GM13977 (cell line): ENCODE measurements at regions not wholly inside any gene's neighbourhood (a gene's known extent, or its start where the extent isn't known, plus 50 kb on each side); places are given as distances from the start of the nearest gene placed in this dataset.

Experiments used
- DNase-seq: peaks from one replicate; pipeline ENCODE4 v3.0.0; 2012; ENCODE audit warnings: low spot score
- CTCF ChIP-seq: IDR thresholded peaks from 2 replicates; pipeline ENCODE4 v1.5.1; 2012; ENCODE audit warnings: mild to moderate bottlenecking, control low read depth; ENCODE audit not compliant: insufficient read depth; ENCODE audit errors: extremely low read depth, missing control alignments
- in situ Hi-C: fragments of 300-500 bp; cut with MboI; formaldehyde crosslinking; loops from one replicate; pipeline ENCODE4 v1.12.0; 2022; ENCODE audit warnings: low sequenced_read_pairs, low pct_unique_long_range_greater_than_20kb, mixed read lengths, inconsistent platforms; ENCODE audit not compliant: unreplicated experiment

GRCh38 chr22:48880749-48881148, 946.9 kb downstream of the BRD1 start:
- no peak for DNase-seq
- in situ Hi-C loops: no loop called here
- TF ChIP-seq CTCF: no peak

GRCh38 chr22:48876951-48877350, 950.7 kb downstream of the BRD1 start:
- DNase-seq: no peak
- TF ChIP-seq CTCF: no peak
- in situ Hi-C loops: no loop called here

GRCh38 chr22:48874956-48875355, 952.7 kb downstream of the BRD1 start:
- no peak for TF ChIP-seq CTCF

GRCh38 chr22:48873191-48873520, 954.5 kb downstream of the BRD1 start:
- no peak for TF ChIP-seq CTCF
- in situ Hi-C loops: no loop called here
- DNase-seq: no peak

More at GRCh38 chr22:48874956-48875355, 952.7 kb downstream of the BRD1 start:
- no peak for DNase-seq
- in situ Hi-C loops: no loop called here

- TF ChIP-seq CTCF: no peak
- in situ Hi-C loops: no loop called here
- DNase-seq: no peak
Measured at GRCh38 chr22:48872271-48873190, 955.1 kb downstream of the BRD1 start.

GRCh38 chr22:48871176-48871840, 956.4 kb downstream of the BRD1 start:
- DNase-seq: no peak
- no peak for TF ChIP-seq CTCF
- in situ Hi-C loops: no loop called here
